K562 (cell line): ENCODE measurements at regions not wholly inside any gene's neighbourhood (a gene's known extent, or its start where the extent isn't known, plus 50 kb on each side); places are given as distances from the start of the nearest gene placed in this dataset.
A peak's percentile ranks its signal among the peaks of the same experiment; 100 is the strongest.

Source experiments
- ESRRA ChIP-seq: fragments of 450-650 bp; IDR thresholded peaks from 2 replicates; pipeline ENCODE4 v1.6.1; 2014; ENCODE audit warnings: low read depth, mild to moderate bottlenecking, moderate library complexity, borderline replicate concordance
- NFATC3 ChIP-seq: fragments of 450-650 bp; IDR thresholded peaks from 2 replicates; pipeline ENCODE4 v1.6.1; 2017; ENCODE audit warnings: mild to moderate bottlenecking
- RBM15 ChIP-seq: fragments of 200-400 bp; formaldehyde crosslinking; IDR thresholded peaks from 2 replicates; pipeline ENCODE4 v1.6.1; 2018; ENCODE audit warnings: mild to moderate bottlenecking, low read length, moderate library complexity; ENCODE audit not compliant: insufficient read depth
- TBP ChIP-seq: optimal IDR thresholded peaks from 2 replicates; pipeline ENCODE3; 2011; ENCODE audit warnings: low read depth, low read length, improper control_type of control experiment
- TRIM24 ChIP-seq, 2 experiments: fragments of 450-650 bp; IDR thresholded peaks; 2 replicates each; pipeline ENCODE4 v1.6.1; 2016
- ZNF324 ChIP-seq: fragments of 250-450 bp; sonication (Bioruptor Pico); IDR thresholded peaks from 2 replicates; pipeline ENCODE4 v1.4.0; 2020; ENCODE audit warnings: mild to moderate bottlenecking
- ZNF699 ChIP-seq: fragments of 250-450 bp; sonication (Bioruptor Pico); IDR thresholded peaks from 2 replicates; pipeline ENCODE4 v1.8.0; 2021; ENCODE audit warnings: mild to moderate bottlenecking, moderate library complexity; ENCODE audit not compliant: insufficient replicate concordance
- TF ChIP-seq, protein P1 (sequence below): fragments of 250-450 bp; sonication (Bioruptor Pico); IDR thresholded peaks from 2 replicates; pipeline ENCODE4 v1.4.0; 2020; ENCODE audit warnings: mild to moderate bottlenecking, moderate library complexity, borderline replicate concordance
- TF ChIP-seq, protein P2 (sequence below): fragments of 250-450 bp; sonication (Bioruptor Pico); IDR thresholded peaks from 2 replicates; pipeline ENCODE4 v1.9.0; 2021; ENCODE audit warnings: mild to moderate bottlenecking
- TF ChIP-seq, protein P3 (sequence below): sonication (generic); formaldehyde crosslinking; IDR thresholded peaks from 2 replicates; pipeline ENCODE4 v1.8.0; 2022; ENCODE audit warnings: mild to moderate bottlenecking, low read depth, missing genetic modification reagents
- TF ChIP-seq, protein P4 (sequence below): fragments of 450-650 bp; IDR thresholded peaks from 2 replicates; pipeline ENCODE4 v1.6.1; 2016; ENCODE audit warnings: low read depth
- TF ChIP-seq, protein P5 (sequence below): fragments of 250-450 bp; sonication (Bioruptor Pico); IDR thresholded peaks from 2 replicates; pipeline ENCODE4 v1.8.0; 2022; ENCODE audit warnings: inconsistent platforms

DNA sequence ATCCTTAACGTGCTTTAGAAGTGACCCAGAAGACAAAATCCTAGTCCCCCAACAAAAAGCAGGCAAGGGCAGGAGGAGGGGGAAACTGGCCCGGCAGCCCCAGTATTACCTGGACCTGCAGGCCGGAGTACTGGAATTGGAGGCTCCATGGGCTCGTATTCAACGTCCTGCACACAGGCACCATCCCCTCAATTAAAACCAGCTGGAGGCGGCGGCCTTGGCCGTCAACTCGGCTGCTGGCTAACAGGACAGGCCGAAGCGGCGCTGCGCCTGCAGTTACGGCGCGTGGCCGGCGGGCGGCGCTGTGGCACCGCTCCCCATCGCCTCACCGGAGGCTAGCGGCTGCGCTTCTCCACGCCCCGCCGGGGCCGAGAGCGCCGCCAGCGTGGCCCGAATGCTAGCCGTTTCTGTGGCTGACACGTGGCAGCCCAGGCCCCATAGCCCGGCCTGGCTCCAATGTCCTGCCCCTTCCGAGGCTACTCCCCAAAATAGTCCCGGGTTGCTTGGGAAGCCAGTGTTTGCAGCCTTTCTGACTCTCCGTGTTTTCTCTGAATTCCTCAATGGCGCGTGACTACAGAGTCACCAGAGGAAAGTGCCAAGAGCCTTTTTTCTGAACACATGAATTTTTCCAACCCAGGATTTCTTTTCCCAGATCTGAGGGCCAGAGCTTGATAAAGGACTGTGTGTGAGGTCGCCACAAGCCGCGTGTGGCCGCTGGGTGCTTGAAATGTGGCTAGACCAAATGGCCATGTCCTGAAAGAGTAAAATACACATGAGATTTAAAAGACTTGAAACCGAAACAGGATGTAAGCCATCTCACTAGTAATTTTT, 82.5 kb downstream of the HHIPL2 start (continued):
- TF ChIP-seq, protein P1, sequence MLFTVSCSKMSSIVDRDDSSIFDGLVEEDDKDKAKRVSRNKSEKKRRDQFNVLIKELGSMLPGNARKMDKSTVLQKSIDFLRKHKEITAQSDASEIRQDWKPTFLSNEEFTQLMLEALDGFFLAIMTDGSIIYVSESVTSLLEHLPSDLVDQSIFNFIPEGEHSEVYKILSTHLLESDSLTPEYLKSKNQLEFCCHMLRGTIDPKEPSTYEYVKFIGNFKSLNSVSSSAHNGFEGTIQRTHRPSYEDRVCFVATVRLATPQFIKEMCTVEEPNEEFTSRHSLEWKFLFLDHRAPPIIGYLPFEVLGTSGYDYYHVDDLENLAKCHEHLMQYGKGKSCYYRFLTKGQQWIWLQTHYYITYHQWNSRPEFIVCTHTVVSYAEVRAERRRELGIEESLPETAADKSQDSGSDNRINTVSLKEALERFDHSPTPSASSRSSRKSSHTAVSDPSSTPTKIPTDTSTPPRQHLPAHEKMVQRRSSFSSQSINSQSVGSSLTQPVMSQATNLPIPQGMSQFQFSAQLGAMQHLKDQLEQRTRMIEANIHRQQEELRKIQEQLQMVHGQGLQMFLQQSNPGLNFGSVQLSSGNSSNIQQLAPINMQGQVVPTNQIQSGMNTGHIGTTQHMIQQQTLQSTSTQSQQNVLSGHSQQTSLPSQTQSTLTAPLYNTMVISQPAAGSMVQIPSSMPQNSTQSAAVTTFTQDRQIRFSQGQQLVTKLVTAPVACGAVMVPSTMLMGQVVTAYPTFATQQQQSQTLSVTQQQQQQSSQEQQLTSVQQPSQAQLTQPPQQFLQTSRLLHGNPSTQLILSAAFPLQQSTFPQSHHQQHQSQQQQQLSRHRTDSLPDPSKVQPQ (CRISPR knock-in tag): peak; percentile 9; the same call in 1 of the 2 replicates
- TF ChIP-seq ZNF324 (CRISPR knock-in tag) (no peak), ZNF699 (CRISPR knock-in tag) (no peak), ESRRA (peak; percentile 51; the same call in 1 of the 2 replicates), TBP (peak; percentile 62), TRIM24 (IDR thresholded peaks at IDR 0.05) (peak in 1 of 2 experiments; percentile 15; a peak in 1 of 4 replicates), NFATC3 (no peak), RBM15 (no peak)
- TF ChIP-seq, protein P2, sequence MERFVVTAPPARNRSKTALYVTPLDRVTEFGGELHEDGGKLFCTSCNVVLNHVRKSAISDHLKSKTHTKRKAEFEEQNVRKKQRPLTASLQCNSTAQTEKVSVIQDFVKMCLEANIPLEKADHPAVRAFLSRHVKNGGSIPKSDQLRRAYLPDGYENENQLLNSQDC (CRISPR knock-in tag): no peak
- TF ChIP-seq, protein P3, sequence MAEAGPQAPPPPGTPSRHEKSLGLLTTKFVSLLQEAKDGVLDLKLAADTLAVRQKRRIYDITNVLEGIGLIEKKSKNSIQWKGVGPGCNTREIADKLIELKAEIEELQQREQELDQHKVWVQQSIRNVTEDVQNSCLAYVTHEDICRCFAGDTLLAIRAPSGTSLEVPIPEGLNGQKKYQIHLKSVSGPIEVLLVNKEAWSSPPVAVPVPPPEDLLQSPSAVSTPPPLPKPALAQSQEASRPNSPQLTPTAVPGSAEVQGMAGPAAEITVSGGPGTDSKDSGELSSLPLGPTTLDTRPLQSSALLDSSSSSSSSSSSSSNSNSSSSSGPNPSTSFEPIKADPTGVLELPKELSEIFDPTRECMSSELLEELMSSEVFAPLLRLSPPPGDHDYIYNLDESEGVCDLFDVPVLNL (CRISPR knock-in tag): peak; percentile 67; the same call in 1 of the 2 replicates
- TF ChIP-seq, protein P4, sequence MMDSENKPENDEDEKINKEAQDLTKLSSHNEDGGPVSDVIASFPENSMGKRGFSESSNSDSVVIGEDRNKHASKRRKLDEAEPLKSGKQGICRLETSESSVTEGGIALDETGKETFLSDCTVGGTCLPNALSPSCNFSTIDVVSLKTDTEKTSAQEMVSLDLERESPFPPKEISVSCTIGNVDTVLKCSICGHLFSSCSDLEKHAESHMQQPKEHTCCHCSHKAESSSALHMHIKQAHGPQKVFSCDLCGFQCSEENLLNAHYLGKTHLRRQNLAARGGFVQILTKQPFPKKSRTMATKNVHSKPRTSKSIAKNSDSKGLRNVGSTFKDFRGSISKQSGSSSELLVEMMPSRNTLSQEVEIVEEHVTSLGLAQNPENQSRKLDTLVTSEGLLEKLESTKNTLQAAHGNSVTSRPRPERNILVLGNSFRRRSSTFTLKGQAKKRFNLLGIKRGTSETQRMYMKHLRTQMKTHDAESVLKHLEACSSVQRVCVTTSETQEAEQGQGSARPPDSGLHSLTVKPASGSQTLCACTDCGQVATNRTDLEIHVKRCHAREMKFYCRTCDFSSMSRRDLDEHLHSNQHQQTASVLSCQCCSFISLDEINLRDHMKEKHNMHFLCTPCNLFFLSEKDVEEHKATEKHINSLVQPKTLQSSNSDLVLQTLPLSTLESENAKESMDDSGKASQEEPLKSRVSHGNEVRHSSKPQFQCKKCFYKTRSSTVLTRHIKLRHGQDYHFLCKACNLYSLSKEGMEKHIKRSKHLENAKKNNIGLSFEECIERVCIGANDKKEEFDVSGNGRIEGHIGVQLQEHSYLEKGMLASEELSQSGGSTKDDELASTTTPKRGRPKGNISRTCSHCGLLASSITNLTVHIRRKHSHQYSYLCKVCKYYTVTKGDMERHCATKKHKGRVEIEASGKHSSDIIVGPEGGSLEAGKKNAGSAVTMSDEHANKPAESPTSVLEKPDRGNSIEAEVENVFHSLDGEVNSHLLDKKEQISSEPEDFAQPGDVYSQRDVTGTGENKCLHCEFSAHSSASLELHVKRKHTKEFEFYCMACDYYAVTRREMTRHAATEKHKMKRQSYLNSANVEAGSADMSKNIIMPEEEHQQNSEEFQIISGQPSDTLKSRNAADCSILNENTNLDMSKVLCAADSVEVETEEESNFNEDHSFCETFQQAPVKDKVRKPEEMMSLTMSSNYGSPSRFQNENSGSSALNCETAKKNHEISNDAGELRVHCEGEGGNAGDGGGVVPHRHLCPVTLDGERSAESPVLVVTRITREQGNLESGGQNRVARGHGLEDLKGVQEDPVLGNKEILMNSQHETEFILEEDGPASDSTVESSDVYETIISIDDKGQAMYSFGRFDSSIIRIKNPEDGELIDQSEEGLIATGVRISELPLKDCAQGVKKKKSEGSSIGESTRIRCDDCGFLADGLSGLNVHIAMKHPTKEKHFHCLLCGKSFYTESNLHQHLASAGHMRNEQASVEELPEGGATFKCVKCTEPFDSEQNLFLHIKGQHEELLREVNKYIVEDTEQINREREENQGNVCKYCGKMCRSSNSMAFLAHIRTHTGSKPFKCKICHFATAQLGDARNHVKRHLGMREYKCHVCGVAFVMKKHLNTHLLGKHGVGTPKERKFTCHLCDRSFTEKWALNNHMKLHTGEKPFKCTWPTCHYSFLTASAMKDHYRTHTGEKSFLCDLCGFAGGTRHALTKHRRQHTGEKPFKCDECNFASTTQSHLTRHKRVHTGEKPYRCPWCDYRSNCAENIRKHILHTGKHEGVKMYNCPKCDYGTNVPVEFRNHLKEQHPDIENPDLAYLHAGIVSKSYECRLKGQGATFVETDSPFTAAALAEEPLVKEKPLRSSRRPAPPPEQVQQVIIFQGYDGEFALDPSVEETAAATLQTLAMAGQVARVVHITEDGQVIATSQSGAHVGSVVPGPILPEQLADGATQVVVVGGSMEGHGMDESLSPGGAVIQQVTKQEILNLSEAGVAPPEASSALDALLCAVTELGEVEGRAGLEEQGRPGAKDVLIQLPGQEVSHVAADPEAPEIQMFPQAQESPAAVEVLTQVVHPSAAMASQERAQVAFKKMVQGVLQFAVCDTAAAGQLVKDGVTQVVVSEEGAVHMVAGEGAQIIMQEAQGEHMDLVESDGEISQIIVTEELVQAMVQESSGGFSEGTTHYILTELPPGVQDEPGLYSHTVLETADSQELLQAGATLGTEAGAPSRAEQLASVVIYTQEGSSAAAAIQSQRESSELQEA: no peak
- TF ChIP-seq, protein P5, sequence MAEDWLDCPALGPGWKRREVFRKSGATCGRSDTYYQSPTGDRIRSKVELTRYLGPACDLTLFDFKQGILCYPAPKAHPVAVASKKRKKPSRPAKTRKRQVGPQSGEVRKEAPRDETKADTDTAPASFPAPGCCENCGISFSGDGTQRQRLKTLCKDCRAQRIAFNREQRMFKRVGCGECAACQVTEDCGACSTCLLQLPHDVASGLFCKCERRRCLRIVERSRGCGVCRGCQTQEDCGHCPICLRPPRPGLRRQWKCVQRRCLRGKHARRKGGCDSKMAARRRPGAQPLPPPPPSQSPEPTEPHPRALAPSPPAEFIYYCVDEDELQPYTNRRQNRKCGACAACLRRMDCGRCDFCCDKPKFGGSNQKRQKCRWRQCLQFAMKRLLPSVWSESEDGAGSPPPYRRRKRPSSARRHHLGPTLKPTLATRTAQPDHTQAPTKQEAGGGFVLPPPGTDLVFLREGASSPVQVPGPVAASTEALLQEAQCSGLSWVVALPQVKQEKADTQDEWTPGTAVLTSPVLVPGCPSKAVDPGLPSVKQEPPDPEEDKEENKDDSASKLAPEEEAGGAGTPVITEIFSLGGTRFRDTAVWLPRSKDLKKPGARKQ (CRISPR knock-in tag): no peak
